A204.1 (cell line): ENCODE measurements at regions not wholly inside any gene's neighbourhood (a gene's known extent, or its start where the extent isn't known, plus 50 kb on each side); places are given as distances from the start of the nearest gene placed in this dataset.

Experiments
- FAIRE-seq: peaks from 2 replicates; lab custom pipeline; 2012; peaks lifted over from hg19 to GRCh38; lab: Jason Lieb, UNC

DNA sequence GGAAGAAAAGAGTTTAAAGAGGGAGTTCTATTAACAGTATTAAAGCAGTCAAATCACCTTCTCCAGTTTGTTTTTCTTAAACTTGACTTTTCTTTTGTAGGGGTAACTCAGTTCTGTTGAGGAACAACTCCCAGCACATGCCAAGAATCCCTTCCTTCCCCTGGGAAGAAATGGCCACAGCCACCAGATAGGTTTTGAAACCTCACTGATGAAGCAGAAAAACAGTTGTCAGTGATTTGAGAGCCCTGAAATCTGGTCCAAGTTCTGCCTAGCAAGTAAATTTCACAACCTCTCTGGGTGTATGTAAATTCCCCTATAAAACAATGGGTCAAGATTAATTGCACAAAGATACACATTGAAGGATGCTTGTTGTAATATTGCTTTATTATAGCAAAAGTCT is 167.1 kb downstream of the DHX15 start:
- no peak for FAIRE-seq

DNA sequence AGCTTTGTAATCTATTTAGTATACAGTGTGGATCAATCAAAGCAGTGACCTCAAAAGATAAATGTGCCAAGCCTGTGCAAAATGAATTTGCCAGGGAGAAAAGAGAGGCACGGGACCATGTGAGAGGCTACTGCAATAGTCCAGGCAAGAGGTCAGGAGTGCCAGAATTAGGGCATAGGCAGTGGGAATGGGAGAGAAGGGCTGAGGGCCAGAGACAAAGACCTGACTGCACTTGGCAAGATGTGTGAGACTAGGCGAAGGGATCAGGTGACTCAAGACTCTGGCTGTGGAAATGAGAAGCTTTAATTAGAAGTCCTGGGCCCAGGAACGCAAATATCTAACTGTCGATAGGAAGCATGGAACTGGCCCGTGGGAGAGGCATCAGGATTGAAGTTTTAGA is 168.1 kb downstream of the DHX15 start:
- no peak for FAIRE-seq

DNA sequence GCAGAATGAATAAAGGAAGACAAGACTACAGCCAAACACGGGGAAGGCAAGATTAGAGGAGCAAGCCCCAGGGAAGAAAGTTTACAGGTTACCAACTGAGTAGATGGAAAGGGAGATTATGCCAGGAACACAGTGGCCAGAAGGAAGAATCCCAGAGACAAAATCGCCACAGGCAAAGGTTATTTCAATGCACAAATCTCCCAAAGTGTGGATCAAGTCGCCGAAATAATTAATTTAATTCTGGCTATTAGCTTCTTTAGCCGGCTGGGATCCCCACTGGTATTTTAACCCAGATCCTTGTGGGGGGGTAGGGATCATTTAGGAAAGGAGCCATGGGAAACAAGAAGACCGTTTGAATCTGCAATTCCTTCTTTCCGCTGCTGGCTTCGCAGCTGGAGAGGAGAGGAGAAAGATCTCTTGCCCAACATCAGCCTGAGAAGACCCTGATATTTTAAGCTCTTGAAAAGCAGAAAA is 171.0 kb downstream of the DHX15 start:
- FAIRE-seq: no peak

DNA sequence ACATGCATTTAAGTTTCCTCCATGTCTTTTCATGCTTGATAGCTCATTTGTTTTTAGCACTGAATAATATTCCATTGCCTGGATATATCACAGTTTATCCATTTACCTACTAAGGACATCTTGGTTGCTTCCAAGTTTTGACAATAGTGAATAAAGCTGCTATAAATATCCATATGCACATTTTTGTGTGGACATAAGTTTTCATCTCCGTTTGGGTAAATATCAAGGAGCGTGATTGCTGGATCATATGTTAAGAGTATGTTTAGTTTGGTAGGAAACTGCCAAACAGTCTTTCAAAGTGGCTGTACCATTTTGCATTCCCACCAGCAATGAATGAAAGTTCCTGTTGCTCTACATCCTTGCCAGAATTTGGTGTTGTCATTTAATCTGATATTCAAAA is 172.5 kb downstream of the DHX15 start:
- no peak for FAIRE-seq

DNA sequence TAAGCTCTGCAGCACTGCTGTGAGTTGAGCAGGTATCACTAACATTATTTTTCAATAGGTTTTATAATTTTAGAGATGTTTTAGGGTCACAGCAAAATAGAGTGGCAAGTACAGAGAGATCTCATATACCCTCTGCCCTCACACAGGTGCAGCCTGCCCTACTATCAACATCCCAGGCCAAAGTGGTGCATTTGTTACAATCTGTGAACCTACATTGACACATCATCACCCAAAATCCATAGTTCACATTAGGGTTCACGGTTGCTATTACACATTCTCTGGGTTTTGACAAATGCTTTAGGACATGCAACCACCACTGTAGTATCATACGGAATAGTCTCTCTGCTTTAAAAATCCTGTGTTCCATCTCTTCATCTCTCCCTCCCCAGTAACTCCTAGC is 173.1 kb downstream of the DHX15 start:
- no peak for FAIRE-seq

DNA sequence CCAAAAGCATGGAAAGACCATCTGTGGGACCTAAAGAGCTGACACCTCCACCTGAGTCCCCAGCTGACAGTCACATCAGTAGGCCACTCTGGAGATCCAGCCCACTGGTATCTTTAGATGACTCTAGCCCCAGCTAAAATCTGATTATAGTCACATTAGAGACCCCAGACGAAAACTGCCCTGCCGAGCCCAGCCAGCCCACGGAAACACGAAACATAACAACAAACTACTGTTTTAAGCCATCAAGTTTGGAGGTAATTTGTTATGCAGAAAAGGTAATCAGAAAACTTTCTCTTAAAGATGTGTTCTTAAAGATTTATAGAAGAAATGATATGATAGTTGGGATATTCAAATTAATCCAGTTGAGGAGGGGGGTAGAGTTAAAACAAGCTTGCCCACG is 175.7 kb downstream of the DHX15 start:
- FAIRE-seq: no peak

DNA sequence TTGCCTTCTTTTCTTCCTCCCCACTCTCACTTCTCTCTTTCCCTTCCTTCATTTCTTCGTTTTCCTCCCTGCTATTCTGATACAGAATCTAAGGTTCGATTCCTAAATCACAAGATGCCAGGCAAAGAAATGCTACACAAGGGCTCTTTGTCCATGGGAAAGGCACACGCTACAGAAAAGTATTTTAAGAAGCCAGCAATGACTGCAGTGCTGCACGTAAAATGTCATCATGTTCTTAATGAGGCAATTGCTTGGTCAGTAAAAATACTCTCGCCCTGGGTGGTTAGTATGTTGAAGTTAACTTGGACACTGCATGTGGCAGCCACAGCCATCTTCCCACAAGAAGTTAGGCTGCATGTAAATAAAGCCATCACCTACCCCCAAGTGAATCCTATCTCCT is 178.4 kb downstream of the DHX15 start:
- no peak for FAIRE-seq

DNA sequence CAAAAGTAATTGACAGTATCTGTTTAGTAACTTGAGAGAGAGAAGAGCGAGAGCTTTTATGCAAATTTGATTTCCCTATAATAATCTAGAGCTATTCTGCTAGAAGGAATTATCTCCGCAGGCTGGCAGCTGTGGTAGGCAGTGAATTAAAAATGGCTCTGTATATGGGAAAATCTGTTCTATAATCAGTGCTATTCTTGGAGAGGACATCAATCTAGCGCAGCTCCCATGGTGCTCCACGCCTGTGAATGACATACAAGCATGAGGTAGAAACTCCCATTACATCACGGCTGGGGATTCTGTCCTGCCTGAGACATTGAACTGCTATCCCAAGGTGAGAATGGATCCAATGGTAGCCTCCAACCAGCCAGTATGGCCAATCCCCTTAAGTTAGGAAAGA is 179.0 kb downstream of the DHX15 start:
- FAIRE-seq: no peak

DNA sequence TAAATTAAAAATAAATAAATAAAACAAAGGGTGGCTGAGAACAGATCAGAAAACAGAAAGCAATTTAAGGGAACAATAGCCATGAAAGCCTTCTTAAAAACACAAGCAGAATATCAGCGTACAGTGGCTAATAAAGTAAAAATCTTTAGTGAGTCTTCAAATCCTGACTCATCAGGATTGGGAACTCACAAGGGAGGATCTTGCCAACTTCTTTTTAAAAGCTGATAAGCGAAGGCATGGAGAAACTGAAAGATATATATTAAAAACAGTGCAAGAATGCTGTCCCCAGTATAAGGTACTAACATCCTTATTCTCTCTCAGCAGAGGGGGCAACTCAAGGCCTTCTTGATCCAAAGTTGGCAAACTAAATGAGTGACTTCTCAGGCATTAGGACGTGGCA is 180.1 kb downstream of the DHX15 start:
- no peak for FAIRE-seq

DNA sequence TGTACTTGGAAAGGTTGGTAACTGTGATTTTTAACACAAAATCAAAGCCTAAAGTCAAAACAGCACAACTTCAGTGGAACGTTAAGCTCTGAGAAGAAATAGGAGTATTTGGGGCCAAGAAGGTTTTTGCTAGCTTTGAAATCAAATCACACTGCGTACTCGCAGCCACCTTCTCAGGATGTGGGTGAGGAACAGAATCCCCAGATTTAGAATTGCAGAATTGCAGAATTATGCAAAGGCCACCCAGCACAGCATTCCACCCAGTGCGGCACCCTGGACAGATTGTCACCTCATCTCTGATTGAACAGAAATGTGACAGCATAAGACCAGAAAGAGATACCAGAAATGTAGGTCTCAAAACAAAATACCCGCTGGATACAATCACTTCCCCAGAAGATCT is 181.1 kb downstream of the DHX15 start:
- FAIRE-seq: no peak

DNA sequence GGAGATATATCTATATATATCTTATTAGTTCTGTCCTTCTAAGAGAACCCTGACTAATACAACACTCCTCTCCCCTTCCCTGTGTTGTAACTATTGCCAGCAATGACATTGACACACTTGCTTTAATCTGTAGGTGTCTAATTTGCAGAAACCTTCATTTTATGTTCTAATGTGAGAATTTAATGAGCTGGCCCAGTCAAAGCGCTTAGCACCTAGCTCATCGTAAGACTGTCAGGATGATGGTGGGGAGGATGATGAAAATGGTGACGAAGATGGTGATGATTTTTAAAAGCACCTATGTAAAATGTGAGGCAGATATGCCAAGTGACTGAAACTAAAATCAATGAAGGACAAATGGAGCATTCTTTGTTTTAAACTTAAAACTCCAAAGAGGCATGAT is 183.8 kb downstream of the DHX15 start:
- no peak for FAIRE-seq

DNA sequence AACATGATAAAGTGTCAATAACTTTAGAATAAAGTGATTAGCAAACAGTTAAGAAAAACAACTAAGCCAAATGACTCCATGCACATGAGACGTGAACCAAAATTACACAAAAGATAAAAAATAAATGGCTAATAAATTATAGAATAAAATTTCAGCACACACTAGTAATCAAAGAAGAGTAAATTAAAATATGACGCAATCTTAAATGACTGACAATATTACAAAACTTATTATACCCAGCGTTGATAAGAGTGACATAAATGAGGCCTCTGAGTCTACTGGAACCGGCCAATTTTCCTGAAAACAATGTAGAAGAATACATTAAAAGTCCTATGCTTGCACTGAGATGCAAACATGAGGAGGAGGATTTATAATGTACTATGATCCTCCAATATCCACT is 187.4 kb downstream of the DHX15 start:
- FAIRE-seq: no peak

DNA sequence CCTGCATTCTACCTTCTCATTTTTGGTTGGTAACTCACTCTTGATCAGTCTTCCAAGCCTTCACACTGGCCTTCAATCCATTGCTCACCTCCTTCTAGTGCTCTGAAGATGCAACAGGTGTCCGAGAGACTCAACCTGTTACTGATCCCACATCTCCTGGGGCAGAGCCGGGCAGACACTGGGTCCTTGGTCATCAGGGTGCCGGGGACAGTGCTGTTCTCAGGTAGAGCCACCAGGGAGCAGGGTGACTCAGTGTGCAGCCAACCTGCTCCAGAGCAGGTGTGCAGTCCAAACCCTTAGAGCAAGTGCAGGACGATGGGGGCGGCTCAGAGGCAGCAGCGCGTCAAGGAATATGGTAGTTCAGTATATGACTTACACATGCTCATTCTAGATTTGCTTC is 188.4 kb downstream of the DHX15 start:
- no peak for FAIRE-seq

DNA sequence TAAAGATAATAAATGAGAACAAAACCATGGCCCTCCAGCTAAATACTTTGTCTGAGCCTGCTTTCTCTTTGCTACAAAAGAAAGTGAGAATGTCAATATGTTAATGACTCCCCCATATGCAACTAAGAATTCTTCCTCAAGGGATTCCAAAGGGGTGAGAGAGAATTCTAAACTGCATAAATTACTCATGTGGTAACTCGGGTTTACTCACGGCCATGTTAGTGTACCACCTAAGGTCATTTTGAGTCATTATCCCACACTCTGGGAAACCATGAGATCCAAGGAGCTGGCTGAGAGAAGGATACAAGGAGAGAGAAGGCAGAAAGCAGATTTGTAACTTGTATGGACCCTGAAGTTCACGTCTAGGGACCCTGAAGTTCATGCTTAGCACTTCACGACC is 190.3 kb downstream of the DHX15 start:
- FAIRE-seq: no peak

DNA sequence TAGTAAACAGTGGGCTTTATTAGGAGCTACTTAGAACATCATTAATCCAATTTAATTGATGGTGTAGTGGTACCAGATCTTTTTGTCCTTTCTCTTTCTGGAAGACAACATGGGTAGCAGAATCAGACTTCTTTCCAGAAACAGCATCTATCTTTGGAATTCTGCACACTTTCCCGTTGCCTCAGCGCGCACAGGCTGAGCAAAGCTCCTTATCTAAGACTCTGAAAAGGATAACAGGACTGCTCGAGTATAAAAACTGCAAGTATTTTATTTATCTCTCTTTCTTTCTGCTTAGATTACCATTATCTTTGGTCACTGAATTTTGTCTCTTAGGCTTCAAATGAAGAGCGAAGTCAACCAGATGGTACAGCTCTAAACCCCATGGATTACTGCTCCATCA is 191.7 kb downstream of the DHX15 start:
- no peak for FAIRE-seq

DNA sequence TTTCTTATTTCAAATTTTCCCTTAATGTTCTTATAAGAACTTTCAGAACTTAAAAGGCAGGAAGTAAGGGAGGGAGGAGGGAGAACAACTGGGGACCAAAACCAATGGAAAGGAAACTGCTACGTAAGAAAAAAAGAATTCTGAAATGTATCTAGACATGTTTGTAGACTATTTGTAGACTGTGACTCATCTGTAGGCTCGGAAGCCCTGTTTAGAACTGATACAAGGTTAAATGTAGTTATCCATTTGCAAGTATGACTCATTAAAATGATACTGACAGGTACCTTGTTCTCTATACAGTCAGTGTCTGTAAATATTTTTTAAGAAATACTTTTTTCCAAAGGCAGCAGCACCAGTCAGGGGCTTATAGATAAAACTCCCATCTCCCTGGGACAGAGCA is 202.0 kb downstream of the DHX15 start:
- no peak for FAIRE-seq

DNA sequence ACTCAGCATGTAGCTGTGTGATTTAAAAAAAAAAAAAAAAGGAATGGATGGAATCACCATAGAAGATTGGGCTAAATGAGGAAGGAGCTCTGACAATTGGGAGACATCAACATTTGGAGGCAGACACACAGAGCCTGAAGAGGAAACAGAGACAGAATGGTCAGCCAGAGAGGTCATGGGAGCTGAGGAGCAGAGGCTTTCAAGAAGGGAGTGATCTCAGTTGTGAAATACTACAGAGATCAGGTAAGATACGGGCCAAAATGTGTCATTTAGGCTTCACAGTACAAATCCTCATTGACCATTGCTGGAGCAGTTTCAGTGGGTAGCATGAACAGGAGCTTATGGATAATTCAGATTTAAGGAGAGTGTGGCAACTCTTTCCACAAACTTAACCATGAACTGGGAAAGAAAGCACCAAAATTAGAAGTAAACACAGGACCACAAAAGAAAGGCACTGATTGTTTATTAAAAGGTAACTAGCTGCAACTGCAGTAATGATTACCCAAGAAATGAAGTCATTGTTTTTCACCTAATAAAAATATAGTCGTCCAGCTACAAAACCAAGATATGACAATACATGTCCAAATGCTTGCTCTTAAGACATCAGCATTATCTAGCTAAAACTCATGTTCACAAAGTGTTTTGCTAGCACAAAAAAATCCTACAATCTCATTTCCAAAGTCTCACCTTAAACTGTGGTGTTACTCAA is 203.2 kb downstream of the DHX15 start:
- no peak for FAIRE-seq

DNA sequence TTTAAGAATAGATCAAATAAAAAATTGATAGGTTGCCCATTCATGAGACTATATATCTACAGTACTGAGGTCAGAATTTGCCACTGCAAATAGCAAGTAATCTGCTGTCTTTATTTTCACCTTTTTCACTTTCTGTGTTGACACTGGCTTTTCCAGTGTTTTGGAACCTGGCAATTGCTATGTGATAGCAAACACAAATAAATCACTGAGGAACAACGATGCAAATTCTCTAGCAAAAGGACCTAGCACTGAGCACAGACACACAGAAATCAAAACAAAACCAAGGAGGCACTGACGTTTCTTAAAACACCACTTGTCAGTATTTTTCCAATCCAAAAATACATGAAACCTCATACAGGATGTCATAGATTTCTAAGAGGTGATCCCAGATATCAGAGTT is 210.7 kb downstream of the DHX15 start:
- no peak for FAIRE-seq

DNA sequence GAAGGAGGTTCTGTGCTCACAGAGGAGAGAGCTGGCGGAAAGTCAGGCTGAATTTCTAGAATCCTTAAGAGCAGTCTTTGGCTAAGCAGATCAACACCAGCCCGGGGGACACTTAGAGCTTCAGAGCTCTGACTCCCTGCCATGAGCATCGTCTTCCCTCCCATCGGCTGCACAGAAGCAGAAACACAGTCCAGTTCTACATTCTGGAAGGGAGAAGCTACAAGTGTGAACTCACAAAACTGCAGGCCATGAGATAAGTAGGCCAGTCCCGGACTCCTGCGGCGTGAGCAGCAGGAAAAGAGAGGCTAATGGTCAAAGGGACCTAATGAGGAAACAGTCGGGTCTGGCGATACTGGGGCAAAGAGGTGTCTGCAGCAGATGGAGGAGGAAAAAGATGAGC is 211.5 kb downstream of the DHX15 start:
- FAIRE-seq: no peak

DNA sequence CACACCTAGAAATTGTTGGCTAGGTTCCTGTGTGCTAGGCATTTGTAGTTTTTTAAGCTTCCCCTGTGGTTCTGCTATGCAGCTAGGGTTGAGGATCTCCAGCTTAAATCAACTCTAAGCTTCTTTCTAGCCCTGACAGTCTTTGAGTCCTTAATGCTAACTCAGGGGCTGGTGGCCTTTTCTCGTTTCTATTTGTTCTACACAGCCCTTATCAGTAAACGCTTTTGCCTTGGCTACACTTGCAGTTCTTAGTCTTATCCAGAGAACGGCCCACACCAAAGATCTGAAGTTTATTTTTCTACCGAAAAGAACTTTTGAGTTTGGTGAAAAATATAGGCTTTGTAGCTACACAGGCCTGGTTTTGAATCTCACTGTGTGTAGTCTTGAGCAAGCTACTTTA is 212.0 kb downstream of the DHX15 start:
- no peak for FAIRE-seq

DNA sequence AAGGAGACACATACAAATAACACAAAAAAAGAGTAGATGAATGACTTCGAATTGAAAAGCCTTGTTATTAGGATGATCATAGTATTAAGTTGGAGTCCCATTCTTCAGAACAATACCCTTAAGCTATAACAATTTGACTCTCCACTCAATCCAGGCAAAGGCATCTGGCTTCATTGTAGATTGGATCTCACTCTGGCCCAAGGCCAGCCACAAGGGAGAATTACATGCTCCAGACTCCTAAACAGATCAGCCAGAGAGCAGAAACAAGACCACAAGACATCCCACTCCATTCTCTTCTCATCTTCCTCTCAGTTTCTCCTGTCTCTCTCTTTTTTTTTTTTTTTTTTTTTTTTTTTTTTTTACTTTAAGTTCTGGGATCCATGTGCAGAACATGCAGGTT is 213.9 kb downstream of the DHX15 start:
- no peak for FAIRE-seq

DNA sequence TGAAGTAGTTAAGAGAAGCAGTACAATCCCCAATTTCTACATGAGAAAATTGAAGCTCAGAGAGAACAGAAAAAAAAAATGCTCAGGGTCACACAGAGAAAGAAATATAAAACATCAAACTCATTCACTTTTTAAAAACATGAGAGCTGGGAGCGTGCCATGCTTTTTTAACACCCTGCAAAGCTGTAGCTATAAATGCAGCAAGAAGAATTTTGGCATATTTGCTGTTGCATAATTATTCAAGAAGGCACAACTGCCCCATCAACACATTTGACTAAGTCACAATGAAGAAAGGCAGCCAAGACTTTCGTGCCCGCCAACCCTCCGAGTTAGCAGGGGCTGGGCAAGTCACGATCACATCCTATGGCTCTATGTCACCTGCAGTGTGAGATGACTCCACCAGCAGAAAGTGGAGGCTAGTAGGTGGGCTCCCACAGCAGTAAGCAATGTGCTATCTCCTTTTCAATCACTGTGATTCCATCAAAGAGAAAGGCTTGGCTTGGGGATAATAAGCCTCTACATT is 214.8 kb downstream of the DHX15 start:
- no peak for FAIRE-seq

DNA sequence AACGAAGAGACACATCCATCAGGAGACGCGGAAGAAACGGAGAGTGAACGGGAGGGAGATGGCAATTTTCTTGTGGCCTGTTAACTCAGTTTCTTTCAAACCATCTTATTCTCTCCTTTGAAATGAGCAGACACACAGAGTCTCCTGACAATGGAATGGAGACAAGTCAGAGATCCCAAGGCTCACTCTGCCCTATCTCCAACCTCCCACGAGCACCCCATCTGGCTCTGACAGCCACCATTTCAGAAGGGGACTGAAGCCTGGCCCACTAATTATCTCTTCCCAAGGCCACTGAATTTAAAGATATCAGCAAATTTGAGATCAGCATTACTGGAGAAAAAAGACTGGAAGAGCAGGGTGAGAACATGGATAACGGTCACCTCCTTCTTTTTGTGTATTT is 215.6 kb downstream of the DHX15 start:
- FAIRE-seq: no peak

DNA sequence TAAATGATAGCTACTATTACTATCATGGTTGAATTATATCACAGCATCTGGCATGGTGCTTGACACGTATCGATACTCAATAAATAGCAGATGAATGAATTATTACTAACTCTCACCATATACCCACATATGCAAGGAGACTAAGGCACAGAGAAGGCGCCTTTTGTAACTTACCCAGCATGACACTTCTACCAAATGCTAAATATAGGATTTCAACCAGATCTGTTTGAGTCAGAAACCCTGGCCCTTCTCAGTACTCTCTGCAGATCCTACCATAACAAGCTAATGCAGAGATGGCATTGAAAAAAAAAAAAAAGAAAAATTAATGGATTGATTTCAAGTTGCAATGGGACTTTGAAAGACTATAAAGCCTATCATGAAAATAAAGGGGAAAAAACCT is 219.5 kb downstream of the DHX15 start:
- no peak for FAIRE-seq

DNA sequence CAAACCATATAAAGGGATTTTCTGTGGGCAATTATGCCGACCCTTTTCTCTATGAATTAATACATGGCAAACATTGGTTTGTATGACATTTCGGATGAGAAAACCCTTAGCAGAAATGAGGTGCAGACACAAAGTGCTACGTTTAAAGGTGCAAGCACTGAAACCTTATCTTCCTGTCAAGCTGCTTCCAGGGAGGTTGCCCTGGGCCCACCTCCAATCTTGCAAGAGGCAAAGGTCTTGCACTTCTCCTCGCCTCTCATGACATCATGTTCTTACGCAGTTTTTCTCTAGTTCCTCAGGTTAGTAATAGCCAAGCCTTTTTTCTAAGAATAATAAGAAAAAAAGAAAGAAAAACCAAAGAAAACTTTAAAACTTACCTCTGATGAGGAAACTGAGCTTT is 220.1 kb downstream of the DHX15 start:
- no peak for FAIRE-seq
